Activated naive CD4-positive, alpha-beta T cell treated with anti-CD3 and anti-CD28 coated beads for 36 hours (primary cell): ENCODE measurements at regions not wholly inside any gene's neighbourhood (a gene's known extent, or its start where the extent isn't known, plus 50 kb on each side); places are given as distances from the start of the nearest gene placed in this dataset. TPM values are rescaled to one million over a fixed set of nuclear protein-coding genes. Genes with fewer than 3 reads are reported as not detected.
"Not testable (repeated sequence)": the region's sequence is repeated elsewhere in the genome, so short reads cannot be mapped to it uniquely, and the experiment has no call there.

Source experiments
- CTCF ChIA-PET: fragments of 350-600 bp; sonication (Branson Sonifier 250); formaldehyde crosslinking; loops from one replicate; lab custom pipeline; 2021; ENCODE audit warnings: antibody characterized with exemption; lab: Charles Lee
- DNase-seq: peaks from one replicate; pipeline ENCODE4 v3.0.0-alpha.2; 2020
- H3K27ac Mint-ChIP-seq: one replicate; pipeline ENCODE4 v1.8.0; 2021; ENCODE audit warnings: mild to moderate bottlenecking, mixed read lengths
- H3K27me3 Mint-ChIP-seq: one replicate; pipeline ENCODE4 v1.8.0; 2021; ENCODE audit warnings: low read depth, mixed read lengths
- H3K36me3 Mint-ChIP-seq: one replicate; pipeline ENCODE4 v1.8.0; 2021; ENCODE audit warnings: low read depth, mixed read lengths
- H3K4me1 Mint-ChIP-seq: one replicate; pipeline ENCODE4 v1.8.0; 2021; ENCODE audit warnings: low read depth, mixed read lengths
- H3K4me3 Mint-ChIP-seq: one replicate; pipeline ENCODE4 v1.8.0; 2021; ENCODE audit warnings: mild to moderate bottlenecking, moderate library complexity, mixed read lengths
- H3K9me3 Mint-ChIP-seq: one replicate; pipeline ENCODE4 v1.8.0; 2021; ENCODE audit warnings: mixed read lengths
- intact Hi-C: fragments of 100-400 bp; cut with micrococcal nuclease; formaldehyde crosslinking; loops from one replicate; pipeline ENCODE4 v1.15.1; 2023
- microRNA-seq: library from miRNA; unstranded; fragments of <30 nt; microRNA quantifications from one replicate; pipeline ENCODE4 v1.2.0, GENCODE V29; 2022; ENCODE audit warnings: borderline microRNAs expressed, borderline replicate concordance

DNA sequence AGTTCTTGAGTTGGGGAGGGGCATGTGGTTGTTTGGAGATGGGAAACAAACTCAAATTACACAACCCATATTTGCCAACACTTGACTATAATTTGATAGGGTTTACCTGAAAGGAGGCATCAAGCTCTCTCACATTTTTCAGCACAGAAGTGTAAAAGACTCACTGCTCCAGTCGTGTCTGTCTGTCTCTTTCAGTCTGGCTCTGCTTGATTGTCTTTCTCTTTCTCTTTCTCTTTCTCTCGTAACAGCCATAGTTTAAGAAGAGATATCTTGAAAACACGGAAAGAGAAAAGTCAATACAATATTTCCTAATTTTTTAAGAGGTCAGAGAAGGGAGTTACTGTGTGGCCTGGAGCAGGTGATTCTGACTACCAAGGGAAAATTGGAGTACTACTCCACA, 413.6 kb upstream of the CXorf51A start:
- Mint-ChIP-seq H3K4me1 (no peaks in the 10 kb centered on the region), H3K27me3 (no peaks in the 10 kb centered on the region), H3K27ac (no peak overlapping the region), H3K9me3 (no peaks in the 10 kb centered on the region), H3K36me3 (no peaks in the 10 kb centered on the region), H3K4me3 (no peak overlapping the region)
- no peak for DNase-seq
- CTCF ChIA-PET, result no interaction called here
- intact Hi-C loops, result no loop called here

DNA sequence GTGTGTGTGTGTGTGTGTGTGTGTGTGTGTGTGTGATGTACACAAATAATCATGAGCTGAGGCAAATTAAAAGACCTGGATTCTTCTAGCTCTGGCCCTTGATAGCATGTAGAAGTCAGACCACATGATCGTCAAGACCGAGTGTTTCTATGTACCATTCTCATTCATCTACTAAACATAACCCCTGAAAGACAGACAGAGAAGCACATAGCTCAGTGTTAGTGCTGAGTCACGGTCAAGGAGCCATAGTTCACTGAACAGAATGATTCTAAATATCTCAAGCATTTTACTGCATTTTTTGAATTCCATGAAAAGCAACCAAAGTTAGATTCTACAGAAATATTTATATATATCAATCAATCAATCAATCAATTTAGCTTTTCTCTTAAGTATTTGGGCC, 412.3 kb upstream of the CXorf51A start:
- H3K9me3 Mint-ChIP-seq, result no peaks in the 10 kb centered on the region
- no peak overlapping the region for H3K4me3 Mint-ChIP-seq
- intact Hi-C loops, result no loop called here
- CTCF ChIA-PET, result no interaction called here
- H3K36me3 Mint-ChIP-seq, result no peaks in the 10 kb centered on the region
- H3K4me1 Mint-ChIP-seq, result no peaks in the 10 kb centered on the region
- no peak for DNase-seq
- H3K27me3 Mint-ChIP-seq, result no peaks in the 10 kb centered on the region
- H3K27ac Mint-ChIP-seq, result no peak overlapping the region

DNA sequence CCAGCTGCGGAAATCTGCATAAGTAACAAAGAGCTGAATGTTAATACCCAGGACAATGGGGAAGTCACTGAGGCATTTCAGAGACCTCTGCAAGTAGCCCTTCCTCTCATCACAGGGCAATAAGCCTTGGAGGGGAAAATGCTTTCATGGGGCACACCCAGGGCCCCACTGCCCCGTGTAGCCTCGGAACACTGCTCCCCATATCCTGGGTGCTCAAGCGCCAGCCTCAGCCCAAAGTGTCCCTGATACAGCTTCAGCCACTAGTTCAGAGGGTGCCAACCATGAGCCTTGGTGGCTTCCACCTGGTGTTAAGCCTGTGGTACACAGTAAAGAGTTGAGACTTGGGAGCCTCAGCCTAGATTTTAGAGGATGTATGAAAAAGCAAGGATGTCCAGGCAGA, 402.8 kb upstream of the CXorf51A start:
- H3K4me1 Mint-ChIP-seq, result no peaks in the 10 kb centered on the region
- CTCF ChIA-PET, result no interaction called here
- H3K27me3 Mint-ChIP-seq, result no peaks in the 10 kb centered on the region
- no peaks in the 10 kb centered on the region for H3K9me3 Mint-ChIP-seq
- intact Hi-C loops, result no loop called here
- H3K4me3 Mint-ChIP-seq, result no peak overlapping the region
- H3K36me3 Mint-ChIP-seq, result no peaks in the 10 kb centered on the region
- no peak overlapping the region for H3K27ac Mint-ChIP-seq
- DNase-seq, result no peak

DNA sequence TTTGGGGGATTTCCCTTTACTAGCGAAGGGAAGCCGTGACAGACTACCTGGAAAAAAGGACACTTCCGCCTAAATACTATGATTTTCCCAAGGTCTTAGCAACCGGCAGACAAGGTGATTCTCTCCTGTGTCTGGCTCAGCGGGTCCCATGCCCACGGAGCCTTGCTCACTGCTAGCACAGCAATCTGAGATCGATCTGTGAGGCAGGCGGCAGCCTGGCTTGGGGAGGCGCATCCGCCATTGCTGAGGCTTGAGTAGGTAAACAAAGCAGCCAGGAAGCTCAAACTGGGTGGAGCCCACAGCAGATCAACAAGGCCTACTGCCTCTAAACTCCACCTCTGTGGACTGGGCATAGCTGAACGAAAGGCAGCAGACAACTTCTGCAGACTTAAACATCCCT, 385.9 kb upstream of the CXorf51A start:
- H3K36me3 Mint-ChIP-seq, H3K27me3 Mint-ChIP-seq, H3K9me3 Mint-ChIP-seq, H3K4me3 Mint-ChIP-seq, CTCF ChIA-PET, H3K4me1 Mint-ChIP-seq, DNase-seq, intact Hi-C loops, H3K27ac Mint-ChIP-seq: not testable (repeated sequence)

DNA sequence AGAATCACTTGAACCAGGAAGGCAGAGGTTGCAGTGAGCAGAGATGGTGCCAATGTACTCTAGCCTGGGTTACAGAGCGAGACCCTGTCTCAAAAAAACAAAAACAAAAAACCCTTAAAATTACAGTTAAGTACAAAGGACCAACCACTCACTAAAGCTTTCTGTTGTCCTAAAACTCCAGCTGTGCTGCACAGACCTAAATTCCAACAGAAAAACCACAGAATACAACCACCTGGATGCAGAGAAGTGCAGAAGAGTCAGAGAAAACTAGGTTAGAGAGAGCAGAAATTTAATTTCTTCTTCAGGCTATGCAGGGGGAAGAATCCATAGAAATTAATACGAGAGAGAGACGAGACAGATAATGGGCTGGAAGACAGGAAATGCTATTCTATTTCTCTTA, 376.8 kb upstream of the CXorf51A start:
- CTCF ChIA-PET, result interaction anchor here (0.7 kb wide), 1 partner anchor 22 kb away, joined by 3 read pairs; no protein-coding TSS in a partner anchor
- intact Hi-C loops, result no loop called here
- Mint-ChIP-seq H3K36me3 (no peaks in the 10 kb centered on the region), H3K4me3 (no peak overlapping the region), H3K9me3 (peaks cover 3% of the 10 kb centered on the region), H3K4me1 (no peaks in the 10 kb centered on the region), H3K27ac (no peak overlapping the region), H3K27me3 (no peaks in the 10 kb centered on the region)
- no peak for DNase-seq

DNA sequence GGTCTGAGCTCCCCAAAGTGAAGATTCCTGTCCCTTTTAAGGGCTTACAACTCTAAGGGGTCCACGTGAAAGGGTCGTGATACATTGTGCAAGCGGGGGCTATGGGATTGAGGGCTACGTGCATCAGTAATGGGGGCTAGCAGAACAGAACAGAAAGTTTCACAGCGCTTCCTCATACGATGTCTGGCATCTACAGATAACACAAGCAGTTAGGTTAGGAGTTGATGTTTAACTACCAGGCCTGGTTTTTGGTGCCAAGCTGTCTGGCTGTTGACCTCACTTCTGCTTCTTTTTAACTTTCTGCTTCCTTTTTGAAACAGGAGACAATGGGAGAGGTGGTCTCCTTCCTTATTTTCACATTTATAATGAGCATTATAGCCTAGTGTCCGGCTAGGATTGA, 368.6 kb upstream of the CXorf51A start:
- H3K27me3 Mint-ChIP-seq, result no peaks in the 10 kb centered on the region
- no peak overlapping the region for H3K27ac Mint-ChIP-seq
- no peaks in the 10 kb centered on the region for H3K9me3 Mint-ChIP-seq
- H3K4me3 Mint-ChIP-seq, result no peak overlapping the region
- CTCF ChIA-PET, result no interaction called here
- no peaks in the 10 kb centered on the region for H3K4me1 Mint-ChIP-seq
- DNase-seq, result no peak
- no peaks in the 10 kb centered on the region for H3K36me3 Mint-ChIP-seq
- intact Hi-C loops, result no loop called here

DNA sequence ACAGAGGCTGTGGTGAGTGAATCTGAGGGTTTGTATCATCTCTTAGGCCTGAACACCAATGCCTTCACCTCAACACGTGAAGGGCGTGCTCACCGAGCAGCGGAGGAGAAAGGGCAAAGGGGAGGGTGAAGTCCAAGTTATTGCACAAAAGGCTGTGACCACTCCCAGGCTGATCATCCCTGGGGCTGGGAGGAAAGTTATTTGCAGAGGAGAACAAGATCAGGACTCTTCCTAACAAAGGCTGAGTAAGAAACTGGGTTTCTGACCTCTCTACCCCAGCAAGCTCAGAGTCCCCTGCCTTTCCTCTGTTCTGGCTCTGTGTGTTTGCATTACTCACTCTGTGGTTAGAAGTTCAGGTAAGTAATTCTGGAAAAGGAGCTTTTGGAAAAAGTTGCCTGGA, 366.3 kb upstream of the CXorf51A start:
- intact Hi-C loops, result no loop called here
- H3K36me3 Mint-ChIP-seq, result no peaks in the 10 kb centered on the region
- no peak for DNase-seq
- no peak overlapping the region for H3K4me3 Mint-ChIP-seq
- H3K27me3 Mint-ChIP-seq, result no peaks in the 10 kb centered on the region
- H3K9me3 Mint-ChIP-seq, result no peaks in the 10 kb centered on the region
- CTCF ChIA-PET, result no interaction called here
- no peak overlapping the region for H3K27ac Mint-ChIP-seq
- no peaks in the 10 kb centered on the region for H3K4me1 Mint-ChIP-seq

DNA sequence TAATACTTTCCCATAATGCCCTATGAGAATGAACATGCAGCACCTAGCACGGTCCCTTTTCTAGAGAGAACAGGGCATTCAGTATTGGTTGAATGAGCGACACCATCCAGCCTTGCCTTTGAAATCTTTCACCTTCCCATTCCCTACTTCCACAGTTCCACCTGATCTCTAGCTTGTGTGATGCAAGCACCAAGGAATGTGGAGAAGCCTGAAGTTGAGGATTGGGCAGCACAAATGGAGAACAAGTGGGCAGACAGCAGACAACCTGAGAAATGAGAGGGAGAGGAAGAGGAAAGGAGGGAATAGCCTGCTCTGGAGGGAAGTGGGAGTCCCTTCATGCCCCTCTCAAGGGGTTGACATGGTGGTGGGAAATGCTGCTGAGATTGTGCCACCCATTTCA, 365.1 kb upstream of the CXorf51A start:
- no peak overlapping the region for H3K27ac Mint-ChIP-seq
- H3K4me1 Mint-ChIP-seq, result no peaks in the 10 kb centered on the region

DNA sequence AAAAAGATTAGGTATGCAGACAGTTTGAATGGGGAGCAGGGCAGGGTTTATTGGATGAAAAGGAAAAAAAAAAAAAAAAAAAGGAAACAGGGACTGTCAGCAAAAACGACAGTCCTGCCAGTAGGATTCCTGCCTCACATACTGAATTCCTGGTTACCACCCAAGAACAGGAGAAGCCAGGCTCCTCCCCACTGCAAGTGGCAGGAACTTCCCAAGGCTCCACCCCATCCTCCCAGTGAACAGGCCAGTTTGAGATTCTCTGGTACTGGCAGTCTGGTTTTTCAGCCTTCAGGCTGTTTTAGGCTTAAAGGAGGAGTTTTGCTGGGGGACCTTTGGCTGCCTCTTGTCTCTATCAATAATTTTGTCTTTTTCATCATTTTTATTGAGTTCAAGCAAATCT, 360.0 kb upstream of the CXorf51A start:
- CTCF ChIA-PET, result no interaction called here
- intact Hi-C loops, result no loop called here
- Mint-ChIP-seq H3K27ac (no peak overlapping the region), H3K36me3 (no peaks in the 10 kb centered on the region), H3K9me3 (no peaks in the 10 kb centered on the region), H3K27me3 (no peaks in the 10 kb centered on the region), H3K4me1 (no peaks in the 10 kb centered on the region), H3K4me3 (no peak overlapping the region)
- no peak for DNase-seq

More for the DNA sequence above, 365.1 kb upstream of the CXorf51A start:
- Mint-ChIP-seq H3K4me3 (no peak overlapping the region), H3K27me3 (no peaks in the 10 kb centered on the region), H3K36me3 (no peaks in the 10 kb centered on the region), H3K9me3 (no peaks in the 10 kb centered on the region)
- intact Hi-C loops, result no loop called here
- CTCF ChIA-PET, result no interaction called here
- DNase-seq, result no peak

DNA sequence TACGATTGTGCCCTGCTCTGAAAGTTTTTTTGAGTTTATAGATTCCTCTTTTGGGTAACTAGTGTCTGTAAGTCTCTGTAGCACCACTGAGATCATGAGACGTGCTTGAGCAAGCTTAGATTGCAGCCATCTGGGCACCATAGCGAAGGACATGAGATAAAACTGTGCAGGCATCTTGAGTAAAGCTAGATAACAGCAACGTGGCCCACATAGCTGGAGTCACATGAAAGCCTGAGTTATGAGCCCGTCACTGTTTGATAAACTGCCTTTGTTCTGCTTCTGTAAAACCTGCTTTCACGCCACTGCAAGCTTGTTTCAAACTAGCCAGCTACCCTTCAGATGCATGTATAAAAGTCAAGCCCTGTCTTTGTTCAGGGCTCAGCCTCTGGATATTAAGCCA, 359.1 kb upstream of the CXorf51A start:
- no peaks in the 10 kb centered on the region for H3K4me1 Mint-ChIP-seq

DNA sequence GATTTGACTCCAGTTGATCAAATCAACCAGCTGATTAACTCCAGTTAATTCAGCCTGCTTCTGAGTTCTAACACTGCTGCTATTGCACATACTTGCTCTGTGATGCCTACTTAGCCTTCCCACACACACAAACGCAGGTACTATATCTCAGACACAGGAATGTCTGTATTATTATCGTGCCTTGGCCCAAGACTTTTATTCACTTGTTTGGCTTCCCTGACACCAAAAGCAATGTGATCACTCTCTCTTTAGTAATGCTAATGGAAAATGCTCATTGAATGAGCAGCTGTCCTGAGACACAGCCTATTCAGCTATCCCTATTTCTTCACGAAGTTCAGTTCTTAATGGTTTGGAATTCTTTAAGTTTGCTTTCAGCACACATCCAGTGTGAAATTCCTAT, 356.4 kb upstream of the CXorf51A start:
- CTCF ChIA-PET, result no interaction called here
- intact Hi-C loops, result no loop called here
- no peaks in the 10 kb centered on the region for H3K36me3 Mint-ChIP-seq
- no peak overlapping the region for H3K27ac Mint-ChIP-seq
- H3K9me3 Mint-ChIP-seq, result no peaks in the 10 kb centered on the region
- DNase-seq, result no peak
- no peaks in the 10 kb centered on the region for H3K4me1 Mint-ChIP-seq
- H3K4me3 Mint-ChIP-seq, result no peak overlapping the region
- H3K27me3 Mint-ChIP-seq, result no peaks in the 10 kb centered on the region

More for the DNA sequence above, 359.1 kb upstream of the CXorf51A start:
- intact Hi-C loops, result no loop called here
- Mint-ChIP-seq H3K9me3 (no peaks in the 10 kb centered on the region), H3K27ac (no peak overlapping the region), H3K4me3 (no peak overlapping the region), H3K36me3 (no peaks in the 10 kb centered on the region), H3K27me3 (no peaks in the 10 kb centered on the region)
- DNase-seq, result no peak
- CTCF ChIA-PET, result no interaction called here

Small RNAs in the stretch of these regions (microRNA-seq; reads per million reads assigned to microRNA genes)
- gene MIR513A1 (not detected), gene MIR513A2 (not detected), gene MIR513B (not detected), gene MIR513C (not detected)
